ENCODE measurements at regions not wholly inside any gene's neighbourhood (a gene's known extent, or its start where the extent isn't known, plus 50 kb on each side); places are given as distances from the start of the nearest gene placed in this dataset.

DNA sequence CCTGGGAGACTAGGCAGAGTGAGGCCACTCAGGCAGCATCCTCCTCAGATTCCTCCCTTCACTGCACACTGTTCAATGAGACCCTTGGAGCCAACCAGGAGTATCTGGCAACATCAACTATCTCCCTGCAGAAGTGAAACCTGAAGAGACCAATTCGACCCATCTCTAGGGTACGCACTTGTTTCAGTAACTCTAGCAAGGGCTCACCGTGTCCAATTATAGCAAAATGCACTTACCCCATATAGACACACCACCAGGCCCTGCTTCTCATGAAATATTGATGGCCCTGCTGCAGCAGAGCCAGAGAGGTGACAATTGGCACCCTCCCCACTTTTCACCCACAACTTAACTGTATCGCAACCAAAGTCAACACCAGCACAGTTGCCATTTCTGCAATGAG, 196.1 kb upstream of the IGF1R start:
- TF ChIP-seq, protein P1, sequence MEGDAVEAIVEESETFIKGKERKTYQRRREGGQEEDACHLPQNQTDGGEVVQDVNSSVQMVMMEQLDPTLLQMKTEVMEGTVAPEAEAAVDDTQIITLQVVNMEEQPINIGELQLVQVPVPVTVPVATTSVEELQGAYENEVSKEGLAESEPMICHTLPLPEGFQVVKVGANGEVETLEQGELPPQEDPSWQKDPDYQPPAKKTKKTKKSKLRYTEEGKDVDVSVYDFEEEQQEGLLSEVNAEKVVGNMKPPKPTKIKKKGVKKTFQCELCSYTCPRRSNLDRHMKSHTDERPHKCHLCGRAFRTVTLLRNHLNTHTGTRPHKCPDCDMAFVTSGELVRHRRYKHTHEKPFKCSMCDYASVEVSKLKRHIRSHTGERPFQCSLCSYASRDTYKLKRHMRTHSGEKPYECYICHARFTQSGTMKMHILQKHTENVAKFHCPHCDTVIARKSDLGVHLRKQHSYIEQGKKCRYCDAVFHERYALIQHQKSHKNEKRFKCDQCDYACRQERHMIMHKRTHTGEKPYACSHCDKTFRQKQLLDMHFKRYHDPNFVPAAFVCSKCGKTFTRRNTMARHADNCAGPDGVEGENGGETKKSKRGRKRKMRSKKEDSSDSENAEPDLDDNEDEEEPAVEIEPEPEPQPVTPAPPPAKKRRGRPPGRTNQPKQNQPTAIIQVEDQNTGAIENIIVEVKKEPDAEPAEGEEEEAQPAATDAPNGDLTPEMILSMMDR (IDR thresholded peaks at IDR 0.05) = no peak
- TF ChIP-seq POLR2A (IDR thresholded peaks at IDR 0.05) = no peak
